ENCODE measurements at regions not wholly inside any gene's neighbourhood (a gene's known extent, or its start where the extent isn't known, plus 50 kb on each side); places are given as distances from the start of the nearest gene placed in this dataset.

GRCh38 chr6:29884261-29884660, 56.6 kb downstream of the HLA-G start:
- no peak for DNase-seq (ENCODE audit: low read depth)
- no peak overlapping the region for H3K4me3 ChIP-seq (ENCODE audit: low read depth, low read length)
- no peak for TF ChIP-seq CTCF (IDR thresholded peaks at IDR 0.05; ENCODE audit: low read depth, low read length, missing control alignments)

- peak overlapping the region; percentile 70; the same call in 1 of the 2 replicates for H3K4me3 ChIP-seq (ENCODE audit: low read depth, low read length)
- TF ChIP-seq CTCF (IDR thresholded peaks at IDR 0.05; ENCODE audit: low read depth, low read length, missing control alignments), result no peak
- no peak for DNase-seq (ENCODE audit: low read depth)
These were observed 55.6 kb upstream of the HLA-A start for GRCh38 chr6:29886701-29887100.

- TF ChIP-seq CTCF (IDR thresholded peaks at IDR 0.05; ENCODE audit: low read depth, low read length, missing control alignments), result no peak
- no peak for DNase-seq (ENCODE audit: low read depth)
- H3K4me3 ChIP-seq (ENCODE audit: low read depth, low read length), result peak overlapping the region; percentile 70
These were observed 55.0 kb upstream of the HLA-A start for GRCh38 chr6:29887330-29887818.

- peak; percentile 21 for DNase-seq (ENCODE audit: low read depth)
- peak overlapping the region; percentile 70 for H3K4me3 ChIP-seq (ENCODE audit: low read depth, low read length)
- no peak for TF ChIP-seq CTCF (IDR thresholded peaks at IDR 0.05; ENCODE audit: low read depth, low read length, missing control alignments)
These were observed 54.2 kb upstream of the HLA-A start for GRCh38 chr6:29887819-29888776.

Measured in GM12864 (cell line).